ENCODE measurements at regions not wholly inside any gene's neighbourhood (a gene's known extent, or its start where the extent isn't known, plus 50 kb on each side); places are given as distances from the start of the nearest gene placed in this dataset.

DNA sequence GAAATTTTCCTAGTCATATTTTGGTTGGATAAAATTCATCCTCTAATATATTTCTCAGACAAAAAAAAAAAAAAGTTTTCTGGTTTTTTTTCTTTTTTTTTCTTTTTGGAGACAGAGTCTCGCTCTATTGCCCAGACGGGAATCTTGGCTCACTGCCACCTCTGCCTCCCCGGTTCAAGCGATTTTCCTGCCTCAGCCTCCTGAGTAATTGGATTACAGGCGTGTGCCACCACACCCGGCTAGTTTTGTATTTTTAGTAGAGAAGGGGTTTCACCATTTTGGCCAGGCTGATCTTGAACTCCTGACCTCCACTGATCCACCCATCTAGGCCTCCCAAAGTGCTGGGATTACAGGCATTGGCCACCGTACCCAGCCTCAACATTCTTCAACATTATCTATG, 432.7 kb upstream of the PABPC4L start:
- TF ChIP-seq, protein P1, sequence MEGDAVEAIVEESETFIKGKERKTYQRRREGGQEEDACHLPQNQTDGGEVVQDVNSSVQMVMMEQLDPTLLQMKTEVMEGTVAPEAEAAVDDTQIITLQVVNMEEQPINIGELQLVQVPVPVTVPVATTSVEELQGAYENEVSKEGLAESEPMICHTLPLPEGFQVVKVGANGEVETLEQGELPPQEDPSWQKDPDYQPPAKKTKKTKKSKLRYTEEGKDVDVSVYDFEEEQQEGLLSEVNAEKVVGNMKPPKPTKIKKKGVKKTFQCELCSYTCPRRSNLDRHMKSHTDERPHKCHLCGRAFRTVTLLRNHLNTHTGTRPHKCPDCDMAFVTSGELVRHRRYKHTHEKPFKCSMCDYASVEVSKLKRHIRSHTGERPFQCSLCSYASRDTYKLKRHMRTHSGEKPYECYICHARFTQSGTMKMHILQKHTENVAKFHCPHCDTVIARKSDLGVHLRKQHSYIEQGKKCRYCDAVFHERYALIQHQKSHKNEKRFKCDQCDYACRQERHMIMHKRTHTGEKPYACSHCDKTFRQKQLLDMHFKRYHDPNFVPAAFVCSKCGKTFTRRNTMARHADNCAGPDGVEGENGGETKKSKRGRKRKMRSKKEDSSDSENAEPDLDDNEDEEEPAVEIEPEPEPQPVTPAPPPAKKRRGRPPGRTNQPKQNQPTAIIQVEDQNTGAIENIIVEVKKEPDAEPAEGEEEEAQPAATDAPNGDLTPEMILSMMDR (IDR thresholded peaks at IDR 0.05): no peak
- no peak for TF ChIP-seq POLR2A (IDR thresholded peaks at IDR 0.05)

All from thyroid gland (tissue), 4 donors.